NB4 (cell line): ENCODE measurements at regions not wholly inside any gene's neighbourhood (a gene's known extent, or its start where the extent isn't known, plus 50 kb on each side); places are given as distances from the start of the nearest gene placed in this dataset.
A peak's percentile ranks its signal among the peaks of the same experiment; 100 is the strongest.

Experiments used
- DNase-seq: peaks from one replicate; pipeline ENCODE4 v3.0.0; 2010; ENCODE audit warnings: low read depth
- H3K4me3 ChIP-seq: one replicate; pipeline ENCODE4 v1.5.1; 2011; ENCODE audit warnings: mild to moderate bottlenecking, low read depth, low read length, moderate library complexity
- MYC ChIP-seq: IDR thresholded peaks from 2 replicates; pipeline ENCODE4 v1.6.1; 2011; ENCODE audit warnings: low read depth, low read length
- POLR2A ChIP-seq: IDR thresholded peaks from 2 replicates; pipeline ENCODE4 v1.6.1; 2011; ENCODE audit warnings: mild to moderate bottlenecking; ENCODE audit not compliant: insufficient read length; ENCODE audit errors: extremely low read depth
- TF ChIP-seq, protein P1 (sequence below): IDR thresholded peaks from 2 replicates; pipeline ENCODE4 v1.6.1; 2011; ENCODE audit warnings: low read depth, low read length
- TF ChIP-seq, protein P2 (sequence below): IDR thresholded peaks from one replicate; pipeline ENCODE4 v1.5.1; 2012; ENCODE audit warnings: low read depth, low read length

DNA sequence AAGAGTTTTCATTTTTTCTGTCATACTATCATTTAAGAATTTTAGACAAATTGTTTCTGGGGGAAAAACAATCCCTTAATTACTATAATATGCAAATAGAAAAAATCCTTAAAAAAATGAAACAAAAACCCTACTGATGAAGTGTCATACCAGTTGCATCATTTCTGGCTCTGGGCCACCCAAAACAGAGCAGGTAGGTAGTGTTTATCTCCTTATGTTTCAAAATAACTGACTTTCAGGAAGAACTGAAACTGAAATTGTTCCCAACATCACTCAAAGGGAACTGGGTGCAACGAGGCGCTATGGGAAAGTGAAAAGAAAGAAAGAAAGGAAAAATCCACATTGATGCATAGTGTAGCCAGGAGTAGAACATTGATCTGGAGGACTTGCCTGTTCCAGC is 653.1 kb upstream of the SOX9 start:
- no peak for TF ChIP-seq POLR2A
- TF ChIP-seq, protein P1, sequence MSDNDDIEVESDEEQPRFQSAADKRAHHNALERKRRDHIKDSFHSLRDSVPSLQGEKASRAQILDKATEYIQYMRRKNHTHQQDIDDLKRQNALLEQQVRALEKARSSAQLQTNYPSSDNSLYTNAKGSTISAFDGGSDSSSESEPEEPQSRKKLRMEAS: no peak
- TF ChIP-seq, protein P2, sequence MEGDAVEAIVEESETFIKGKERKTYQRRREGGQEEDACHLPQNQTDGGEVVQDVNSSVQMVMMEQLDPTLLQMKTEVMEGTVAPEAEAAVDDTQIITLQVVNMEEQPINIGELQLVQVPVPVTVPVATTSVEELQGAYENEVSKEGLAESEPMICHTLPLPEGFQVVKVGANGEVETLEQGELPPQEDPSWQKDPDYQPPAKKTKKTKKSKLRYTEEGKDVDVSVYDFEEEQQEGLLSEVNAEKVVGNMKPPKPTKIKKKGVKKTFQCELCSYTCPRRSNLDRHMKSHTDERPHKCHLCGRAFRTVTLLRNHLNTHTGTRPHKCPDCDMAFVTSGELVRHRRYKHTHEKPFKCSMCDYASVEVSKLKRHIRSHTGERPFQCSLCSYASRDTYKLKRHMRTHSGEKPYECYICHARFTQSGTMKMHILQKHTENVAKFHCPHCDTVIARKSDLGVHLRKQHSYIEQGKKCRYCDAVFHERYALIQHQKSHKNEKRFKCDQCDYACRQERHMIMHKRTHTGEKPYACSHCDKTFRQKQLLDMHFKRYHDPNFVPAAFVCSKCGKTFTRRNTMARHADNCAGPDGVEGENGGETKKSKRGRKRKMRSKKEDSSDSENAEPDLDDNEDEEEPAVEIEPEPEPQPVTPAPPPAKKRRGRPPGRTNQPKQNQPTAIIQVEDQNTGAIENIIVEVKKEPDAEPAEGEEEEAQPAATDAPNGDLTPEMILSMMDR: no peak
- no peak overlapping the region for H3K4me3 ChIP-seq
- no peak for DNase-seq

DNA sequence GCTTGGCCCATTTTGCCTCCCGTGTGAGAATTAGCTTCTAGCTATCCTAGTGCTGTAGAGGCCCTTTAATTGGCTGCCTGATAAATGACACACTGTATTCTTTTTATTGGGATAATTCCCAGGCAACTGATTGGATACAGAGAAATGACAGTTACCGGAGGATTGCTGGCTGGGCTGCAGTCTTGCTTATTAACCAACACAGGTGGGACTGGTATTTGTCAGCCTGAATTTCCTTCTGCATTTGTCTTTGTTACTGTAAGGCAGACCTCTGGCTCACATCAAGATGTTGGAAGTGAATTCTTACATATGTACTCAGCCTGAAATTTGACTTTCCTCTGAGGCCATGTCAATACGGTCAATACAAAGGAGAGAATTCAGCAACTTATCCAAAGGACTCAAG is 650.8 kb upstream of the SOX9 start:
- H3K4me3 ChIP-seq: no peak overlapping the region
- DNase-seq: no peak
- TF ChIP-seq, protein P2: no peak
- TF ChIP-seq MYC: no peak

DNA sequence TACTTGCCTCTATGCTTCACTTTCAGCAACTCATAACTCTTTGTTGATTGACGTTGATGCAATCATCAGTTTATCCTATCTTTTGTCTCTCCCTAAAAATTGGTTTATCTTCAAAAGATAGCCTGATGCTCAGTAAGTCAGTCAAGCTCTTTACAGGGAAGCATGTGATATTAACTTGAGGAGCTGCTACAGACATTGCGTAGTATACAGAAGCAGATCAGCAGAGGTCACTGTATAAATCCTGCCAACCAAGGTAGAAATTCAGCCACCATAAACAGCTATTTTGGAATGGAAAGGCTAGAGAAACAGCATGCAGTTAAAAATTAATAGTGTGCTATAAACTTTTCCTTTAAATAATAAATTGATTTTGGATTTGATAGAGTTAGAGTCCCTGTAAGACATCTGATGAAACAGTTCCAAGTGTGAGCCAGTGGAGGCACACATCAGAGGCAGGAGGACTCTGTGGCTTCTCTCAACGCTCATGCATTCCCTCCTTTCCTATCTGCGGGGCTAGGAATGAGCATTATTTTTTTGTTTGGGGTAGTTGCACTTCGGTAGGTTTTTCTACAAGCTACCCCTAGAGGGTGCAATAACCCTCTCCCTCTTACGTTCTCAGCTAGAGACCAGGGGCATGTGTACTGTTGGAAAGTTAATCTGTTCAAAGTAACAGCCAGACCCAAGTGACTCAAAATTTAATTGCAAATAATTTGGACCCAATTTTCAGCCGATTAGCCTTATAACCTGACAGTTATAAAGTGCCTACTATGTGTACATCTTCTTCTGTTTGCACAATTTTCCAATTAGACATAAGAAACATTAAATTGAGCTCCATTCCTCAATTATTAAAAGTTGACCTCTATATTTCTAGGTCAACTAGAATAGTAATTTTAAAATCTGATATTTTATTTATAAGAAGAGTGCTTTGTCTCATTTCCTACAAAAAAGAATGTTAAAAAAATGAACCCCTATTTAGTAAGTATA is 647.7 kb upstream of the SOX9 start:
- H3K4me3 ChIP-seq: no peak overlapping the region
- peak; percentile 57 for DNase-seq
- TF ChIP-seq, protein P1: no peak
- TF ChIP-seq MYC (0 out of 2 replicates have a peak, but pooled peaks have one; percentile 14), POLR2A (no peak)
- TF ChIP-seq, protein P2: peak; percentile 57

DNA sequence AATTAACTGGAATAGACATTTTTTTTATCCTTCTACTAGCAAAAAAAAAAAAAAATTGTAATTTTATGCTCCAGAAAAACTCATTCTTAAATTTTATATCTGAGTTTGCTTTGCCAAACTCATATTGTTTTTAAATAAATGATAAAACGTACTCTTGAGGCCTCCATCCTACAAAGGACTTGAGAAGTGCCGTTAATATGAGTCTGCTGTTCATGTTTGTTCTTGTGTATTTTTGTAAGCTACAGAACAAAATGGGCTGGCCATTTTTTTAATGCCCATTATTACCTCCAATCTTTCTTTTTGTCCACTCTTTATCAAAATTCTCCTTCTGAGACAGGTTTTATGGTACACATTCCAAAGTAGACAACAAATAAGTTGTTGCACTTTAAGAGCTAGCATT is 643.5 kb upstream of the SOX9 start:
- TF ChIP-seq, protein P2: no peak
- DNase-seq: no peak
- H3K4me3 ChIP-seq: no peak overlapping the region

DNA sequence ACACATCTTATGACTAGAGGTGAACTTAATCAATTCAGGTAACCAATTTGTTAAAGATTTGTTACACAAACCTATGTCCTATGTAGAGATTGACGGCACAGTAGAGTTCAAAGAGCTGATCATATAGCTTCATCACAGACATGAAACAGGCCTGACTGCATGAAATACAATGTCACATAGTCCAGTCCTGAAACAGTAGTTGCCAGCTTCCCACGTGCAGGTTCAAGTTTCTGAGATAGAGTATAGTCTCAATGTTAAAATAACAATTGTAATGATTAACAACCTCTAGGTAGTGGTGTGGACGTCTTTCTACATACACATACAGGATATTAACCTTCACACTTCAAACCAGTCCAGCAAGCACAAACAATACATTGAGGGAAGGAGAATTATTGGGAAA is 640.7 kb upstream of the SOX9 start:
- TF ChIP-seq MYC: no peak
- TF ChIP-seq, protein P1: no peak
- no peak overlapping the region for H3K4me3 ChIP-seq
- no peak for DNase-seq

DNA sequence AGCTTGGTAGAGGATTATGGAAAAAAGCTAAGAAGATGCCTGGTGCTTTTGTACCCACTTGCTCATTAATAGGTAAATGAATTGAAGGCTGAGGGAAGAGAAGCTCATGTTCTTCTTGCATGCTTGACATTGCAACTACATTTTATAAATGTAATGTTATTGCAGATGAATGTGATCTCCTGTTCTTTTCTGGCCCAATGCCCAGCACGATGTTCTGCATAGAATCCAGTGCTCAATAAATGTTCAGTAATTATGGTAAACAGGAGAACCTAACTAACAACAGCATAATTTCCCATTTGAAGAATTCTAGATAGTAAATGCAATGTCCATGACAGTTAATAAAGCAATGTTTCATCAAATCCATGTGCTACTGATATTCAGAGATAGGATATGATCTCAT is 638.2 kb upstream of the SOX9 start:
- H3K4me3 ChIP-seq: no peak overlapping the region
- no peak for DNase-seq
- no peak for TF ChIP-seq MYC

DNA sequence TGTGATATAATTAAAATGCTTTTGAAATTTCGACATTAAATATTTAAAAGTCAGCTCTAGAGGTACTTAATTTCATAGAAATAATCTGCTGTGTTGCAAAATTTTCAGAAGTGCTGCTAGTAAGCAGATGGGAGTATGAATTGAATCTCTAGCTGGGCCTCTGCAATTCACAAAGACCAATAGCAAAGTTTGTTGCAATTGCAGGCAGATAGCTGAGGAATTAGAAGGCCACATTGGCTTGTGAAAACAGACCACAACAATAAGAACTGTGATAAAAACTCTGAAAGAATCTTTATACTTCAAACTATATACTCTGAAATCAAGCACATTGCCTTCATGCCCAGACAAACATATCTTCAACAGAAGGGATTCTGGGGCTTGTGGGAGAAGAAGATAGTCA is 636.3 kb upstream of the SOX9 start:
- TF ChIP-seq, protein P2: no peak
- TF ChIP-seq, protein P1: no peak
- no peak for TF ChIP-seq POLR2A
- TF ChIP-seq MYC: no peak
- DNase-seq: no peak
- no peak overlapping the region for H3K4me3 ChIP-seq
